Brain microvascular endothelial cell (primary cell): ENCODE measurements at regions not wholly inside any gene's neighbourhood (a gene's known extent, or its start where the extent isn't known, plus 50 kb on each side); places are given as distances from the start of the nearest gene placed in this dataset.

Experiments used
- DNase-seq: peaks from one replicate; pipeline ENCODE4 v3.0.0-alpha.2; 2020
- H3K27ac ChIP-seq: fragments of 250-450 bp; sonication (Bioruptor Pico); 2 replicates; pipeline ENCODE4 v1.5.1; 2020; ENCODE audit warnings: mild to moderate bottlenecking, moderate library complexity
- H3K27me3 ChIP-seq: fragments of 250-450 bp; sonication (Bioruptor Pico); replicated peaks from 2 replicates; pipeline ENCODE4 v1.5.1; 2020; ENCODE audit warnings: mild to moderate bottlenecking
- H3K36me3 ChIP-seq: fragments of 250-450 bp; sonication (Bioruptor Pico); replicated peaks from 2 replicates; pipeline ENCODE4 v1.5.1; 2020; ENCODE audit warnings: mild to moderate bottlenecking
- H3K4me3 ChIP-seq: 2 replicates; pipeline ENCODE4 v1.5.1; 2011; ENCODE audit warnings: low read depth, mild to moderate bottlenecking, control low read depth, low read length, moderate library complexity
- in situ Hi-C: cut with HindIII; loops from 2 replicates; pipeline ENCODE4 v1.10.0; 2017; ENCODE audit warnings: low sequenced_read_pairs, low pct_ligation_motif_present
- TF ChIP-seq, protein P1 (sequence below): IDR thresholded peaks from 2 replicates; pipeline ENCODE4 v1.5.1; 2011; ENCODE audit warnings: low read depth, mild to moderate bottlenecking, moderate library complexity, low read length, control low read depth, inconsistent platforms; ENCODE audit errors: missing control alignments

DNA sequence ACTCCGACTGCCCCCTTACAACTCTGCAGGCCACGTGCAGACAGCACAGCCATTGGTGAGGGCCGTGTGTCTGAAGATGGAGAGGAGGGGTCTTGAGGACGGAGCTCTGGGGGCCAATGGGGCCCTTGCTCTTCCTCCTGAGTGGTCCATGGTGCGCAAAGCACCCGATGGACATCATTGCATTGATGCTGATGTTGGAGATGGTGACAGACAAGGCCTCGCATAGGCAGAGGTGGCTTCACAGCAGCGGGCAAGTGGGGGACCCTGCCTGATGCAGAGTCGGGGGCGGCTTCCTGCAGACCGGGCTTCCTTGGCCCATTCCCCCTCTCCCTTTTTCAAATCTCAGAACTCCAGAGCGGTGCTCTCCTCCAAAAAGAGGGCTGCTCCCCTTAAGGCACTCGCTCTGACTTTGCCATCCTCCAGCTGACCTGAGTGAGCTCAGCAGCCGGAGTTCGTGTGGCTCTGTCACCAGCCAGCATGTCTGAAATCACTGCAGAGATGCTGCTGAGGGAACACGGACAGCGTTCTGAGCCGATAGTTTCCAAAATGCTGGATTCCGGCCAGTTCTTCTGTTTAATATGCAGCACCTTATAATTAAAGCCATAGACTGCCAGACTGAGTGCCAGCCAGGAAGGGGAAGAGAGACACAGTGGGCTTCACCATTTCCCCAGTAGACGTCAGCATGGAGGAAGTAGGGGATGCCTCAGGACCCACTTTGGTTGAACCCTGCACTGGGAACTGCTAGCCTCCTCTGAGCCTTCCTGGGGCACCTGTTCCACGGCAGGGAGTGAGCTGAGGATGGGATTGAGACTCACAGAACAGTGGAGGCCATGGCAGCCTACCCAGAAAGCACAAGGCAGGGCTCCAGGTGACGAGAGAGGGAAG is 278.2 kb downstream of the BRD1 start:
- Histone ChIP-seq H3K27me3 (no peaks in the 10 kb centered on the region), H3K4me3 (no peak overlapping the region), H3K36me3 (no peaks in the 10 kb centered on the region), H3K27ac (no peak overlapping the region)
- in situ Hi-C loops, result no loop called here
- TF ChIP-seq, protein P1, sequence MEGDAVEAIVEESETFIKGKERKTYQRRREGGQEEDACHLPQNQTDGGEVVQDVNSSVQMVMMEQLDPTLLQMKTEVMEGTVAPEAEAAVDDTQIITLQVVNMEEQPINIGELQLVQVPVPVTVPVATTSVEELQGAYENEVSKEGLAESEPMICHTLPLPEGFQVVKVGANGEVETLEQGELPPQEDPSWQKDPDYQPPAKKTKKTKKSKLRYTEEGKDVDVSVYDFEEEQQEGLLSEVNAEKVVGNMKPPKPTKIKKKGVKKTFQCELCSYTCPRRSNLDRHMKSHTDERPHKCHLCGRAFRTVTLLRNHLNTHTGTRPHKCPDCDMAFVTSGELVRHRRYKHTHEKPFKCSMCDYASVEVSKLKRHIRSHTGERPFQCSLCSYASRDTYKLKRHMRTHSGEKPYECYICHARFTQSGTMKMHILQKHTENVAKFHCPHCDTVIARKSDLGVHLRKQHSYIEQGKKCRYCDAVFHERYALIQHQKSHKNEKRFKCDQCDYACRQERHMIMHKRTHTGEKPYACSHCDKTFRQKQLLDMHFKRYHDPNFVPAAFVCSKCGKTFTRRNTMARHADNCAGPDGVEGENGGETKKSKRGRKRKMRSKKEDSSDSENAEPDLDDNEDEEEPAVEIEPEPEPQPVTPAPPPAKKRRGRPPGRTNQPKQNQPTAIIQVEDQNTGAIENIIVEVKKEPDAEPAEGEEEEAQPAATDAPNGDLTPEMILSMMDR, result no peak
- no peak for DNase-seq

- Histone ChIP-seq H3K36me3 (no peaks in the 10 kb centered on the region), H3K27ac (no peak overlapping the region), H3K4me3 (no peak overlapping the region), H3K27me3 (no peaks in the 10 kb centered on the region)
- in situ Hi-C loops, result no loop called here
- no peak for DNase-seq
- TF ChIP-seq, protein P1, result no peak
These were observed 279.1 kb downstream of the BRD1 start for GRCh38 chr22:49548356-49549202.

- DNase-seq, result no peak
- no peak overlapping the region for H3K27ac ChIP-seq
- H3K27me3 ChIP-seq, result no peaks in the 10 kb centered on the region
- H3K4me3 ChIP-seq, result no peak overlapping the region
- in situ Hi-C loops, result no loop called here
- TF ChIP-seq, protein P1, result no peak
- no peaks in the 10 kb centered on the region for H3K36me3 ChIP-seq
These were observed 279.9 kb downstream of the BRD1 start for GRCh38 chr22:49547751-49548239.

DNA sequence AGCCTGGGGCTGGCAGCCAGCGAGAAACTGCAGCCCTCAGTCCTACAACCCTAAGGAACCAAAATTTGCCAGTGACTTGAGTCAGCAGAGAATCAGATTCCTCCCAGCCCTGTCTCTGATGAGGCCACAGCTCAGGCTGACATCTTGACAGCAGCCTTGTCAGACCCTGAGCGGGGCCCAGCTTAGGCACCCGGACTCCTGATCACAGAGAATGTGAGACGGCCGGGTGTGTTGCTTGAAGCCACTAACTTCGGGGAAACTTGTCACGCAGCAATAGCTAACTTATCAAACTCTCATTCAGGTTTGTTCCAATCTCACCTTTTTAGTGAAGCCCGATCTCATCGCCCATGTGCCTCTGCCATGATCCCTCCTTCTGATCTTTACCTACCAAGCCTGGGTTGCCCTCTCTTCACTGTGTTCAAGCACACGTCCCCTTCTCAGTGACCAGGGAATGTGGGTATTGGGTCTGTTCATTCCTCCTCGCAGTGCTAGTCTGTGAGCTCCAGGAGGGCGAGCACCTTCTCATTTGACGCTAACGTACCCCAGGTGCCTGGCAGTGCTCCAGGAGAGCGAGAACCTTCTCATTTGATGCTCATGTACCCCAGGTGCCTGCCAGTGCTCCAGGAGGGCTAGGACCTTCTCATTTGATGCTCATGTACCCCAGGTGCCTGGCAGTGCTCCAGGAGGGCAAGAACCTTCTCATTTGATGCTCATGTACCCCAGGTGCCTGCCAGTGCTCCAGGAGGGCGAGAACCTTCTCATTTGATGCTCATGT is 280.7 kb downstream of the BRD1 start:
- TF ChIP-seq, protein P1, result no peak
- Histone ChIP-seq H3K27ac (no peak overlapping the region), H3K27me3 (no peaks in the 10 kb centered on the region), H3K36me3 (no peaks in the 10 kb centered on the region), H3K4me3 (no peak overlapping the region)
- DNase-seq, result no peak
- in situ Hi-C loops, result no loop called here

GRCh38 chr22:49545606-49546005 is 282.1 kb downstream of the BRD1 start:
- no peak overlapping the region for H3K4me3 ChIP-seq
- H3K27me3 ChIP-seq, result no peaks in the 10 kb centered on the region
- no peak overlapping the region for H3K27ac ChIP-seq
- no peak for DNase-seq
- H3K36me3 ChIP-seq, result no peaks in the 10 kb centered on the region
- TF ChIP-seq, protein P1, result no peak
- in situ Hi-C loops, result no loop called here
